ENCODE measurements at regions not wholly inside any gene's neighbourhood (a gene's known extent, or its start where the extent isn't known, plus 50 kb on each side); places are given as distances from the start of the nearest gene placed in this dataset.
A peak's percentile ranks its signal among the peaks of the same experiment; 100 is the strongest.
"Not testable (repeated sequence)": the region's sequence is repeated elsewhere in the genome, so short reads cannot be mapped to it uniquely, and the experiment has no call there.

GRCh38 chrX:69431420-69431819, 72.7 kb upstream of the NALF2 start:
- no peak for DNase-seq (ENCODE audit: low spot score)

GRCh38 chrX:69430785-69431184, 73.3 kb upstream of the NALF2 start:
- no peak for DNase-seq (ENCODE audit: low spot score)

- no peak for DNase-seq (ENCODE audit: low spot score)
Observed at GRCh38 chrX:69429339-69430015, 74.6 kb upstream of the NALF2 start.

- DNase-seq (ENCODE audit: low spot score), result no peak
Observed at GRCh38 chrX:69428216-69428615, 75.9 kb upstream of the NALF2 start.

- DNase-seq (ENCODE audit: low spot score), result no peak
Observed at GRCh38 chrX:69424910-69425309, 79.2 kb upstream of the NALF2 start.

GRCh38 chrX:69424161-69424560, 80.0 kb upstream of the NALF2 start:
- DNase-seq (ENCODE audit: low spot score), result no peak

GRCh38 chrX:69422208-69422607, 81.9 kb upstream of the NALF2 start:
- not testable (repeated sequence) for DNase-seq (ENCODE audit: low spot score)

GRCh38 chrX:69415698-69416097, 88.4 kb upstream of the NALF2 start:
- DNase-seq (ENCODE audit: low spot score), result no peak

GRCh38 chrX:69412661-69413060, 91.5 kb upstream of the NALF2 start:
- no peak for DNase-seq (ENCODE audit: low spot score)

- DNase-seq (ENCODE audit: low spot score), result no peak
Observed at GRCh38 chrX:69398881-69399280, 105.2 kb upstream of the NALF2 start.

- DNase-seq (ENCODE audit: low spot score), result no peak
Observed at GRCh38 chrX:69396916-69397315, 107.2 kb upstream of the NALF2 start.

GRCh38 chrX:69395306-69395705, 108.8 kb upstream of the NALF2 start:
- DNase-seq (ENCODE audit: low spot score), result no peak

GRCh38 chrX:69389101-69389501, 115.0 kb upstream of the NALF2 start:
- DNase-seq (ENCODE audit: low spot score), result no peak

GRCh38 chrX:69388526-69388925, 115.6 kb upstream of the NALF2 start:
- no peak for DNase-seq (ENCODE audit: low spot score)

GRCh38 chrX:69387567-69388487, 116.3 kb upstream of the NALF2 start:
- peak; percentile 50 for DNase-seq (ENCODE audit: low spot score)

GRCh38 chrX:69386681-69387080, 117.4 kb upstream of the NALF2 start:
- DNase-seq (ENCODE audit: low spot score), result no peak

- DNase-seq (ENCODE audit: low spot score), result no peak
Observed at GRCh38 chrX:69379412-69379811, 124.7 kb upstream of the NALF2 start.

- no peak for DNase-seq (ENCODE audit: low spot score)
Observed at GRCh38 chrX:69374569-69374968, 129.6 kb upstream of the NALF2 start.

GRCh38 chrX:69372435-69372834, 131.7 kb upstream of the NALF2 start:
- no peak for DNase-seq (ENCODE audit: low spot score)

- no peak for DNase-seq (ENCODE audit: low spot score)
Observed at GRCh38 chrX:69371159-69371558, 133.0 kb upstream of the NALF2 start.

- no peak for DNase-seq (ENCODE audit: low spot score)
Observed at GRCh38 chrX:69369999-69370398, 134.1 kb upstream of the NALF2 start.

GRCh38 chrX:69366183-69366582, 137.9 kb upstream of the NALF2 start:
- no peak for DNase-seq (ENCODE audit: low spot score)

GRCh38 chrX:69365755-69366154, 138.4 kb upstream of the NALF2 start:
- DNase-seq (ENCODE audit: low spot score), result no peak
